ENCODE measurements at regions not wholly inside any gene's neighbourhood (a gene's known extent, or its start where the extent isn't known, plus 50 kb on each side); places are given as distances from the start of the nearest gene placed in this dataset.

DNA sequence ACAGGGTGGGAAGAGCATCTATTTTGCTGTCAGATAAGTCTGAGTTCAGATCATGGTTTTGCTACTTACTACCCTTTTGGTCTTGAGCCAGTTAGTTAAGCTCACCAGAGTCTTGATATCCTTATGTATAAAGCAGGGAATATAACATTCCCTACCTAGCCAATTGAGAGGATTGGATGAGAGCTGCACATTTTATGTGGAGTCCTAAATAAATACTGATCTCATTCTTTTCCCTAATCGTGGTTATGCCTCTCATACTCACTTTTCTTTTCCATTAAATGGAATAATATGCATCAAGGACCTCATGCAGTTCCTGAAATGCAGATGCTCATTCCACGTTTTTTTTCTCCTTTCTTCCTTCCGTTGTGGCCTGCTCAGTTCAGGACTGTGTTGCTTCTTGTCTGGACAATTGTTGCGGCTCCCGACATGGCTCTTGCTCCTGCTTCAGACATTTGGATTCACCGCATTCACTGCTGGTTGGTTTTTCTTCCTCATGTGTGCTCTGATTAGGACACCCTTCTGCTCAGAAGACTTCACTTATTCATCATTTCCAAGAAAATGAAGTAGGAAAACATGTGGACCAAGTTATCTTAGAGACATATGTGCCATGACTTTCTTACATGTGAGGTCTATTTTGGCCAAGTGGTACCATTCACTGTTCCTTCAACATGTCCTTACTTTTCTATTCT lies 90.2 kb downstream of the NFKBIZ start:
- H3K27ac ChIP-seq (replicated peaks): no peak overlapping the region
- DNase-seq (ENCODE audit: low read depth in 1 of 2, low spot score in 1 of 2): no peak
- H3K27me3 ChIP-seq (ENCODE audit: insufficient read depth, poor library complexity, severe bottlenecking): no peaks in the 10 kb centered on the region
- H3K4me3 ChIP-seq (replicated peaks; ENCODE audit: insufficient read depth, low read length): no peak overlapping the region
- TF ChIP-seq GABPA (IDR thresholded peaks at IDR 0.05; ENCODE audit: low read depth) (no peak), POLR2AphosphoS5 (IDR thresholded peaks at IDR 0.05; ENCODE audit: low read depth) (no peak), SPI1 (IDR thresholded peaks at IDR 0.05; ENCODE audit: borderline replicate concordance, low read depth) (no peak)
- TF ChIP-seq, protein P1, sequence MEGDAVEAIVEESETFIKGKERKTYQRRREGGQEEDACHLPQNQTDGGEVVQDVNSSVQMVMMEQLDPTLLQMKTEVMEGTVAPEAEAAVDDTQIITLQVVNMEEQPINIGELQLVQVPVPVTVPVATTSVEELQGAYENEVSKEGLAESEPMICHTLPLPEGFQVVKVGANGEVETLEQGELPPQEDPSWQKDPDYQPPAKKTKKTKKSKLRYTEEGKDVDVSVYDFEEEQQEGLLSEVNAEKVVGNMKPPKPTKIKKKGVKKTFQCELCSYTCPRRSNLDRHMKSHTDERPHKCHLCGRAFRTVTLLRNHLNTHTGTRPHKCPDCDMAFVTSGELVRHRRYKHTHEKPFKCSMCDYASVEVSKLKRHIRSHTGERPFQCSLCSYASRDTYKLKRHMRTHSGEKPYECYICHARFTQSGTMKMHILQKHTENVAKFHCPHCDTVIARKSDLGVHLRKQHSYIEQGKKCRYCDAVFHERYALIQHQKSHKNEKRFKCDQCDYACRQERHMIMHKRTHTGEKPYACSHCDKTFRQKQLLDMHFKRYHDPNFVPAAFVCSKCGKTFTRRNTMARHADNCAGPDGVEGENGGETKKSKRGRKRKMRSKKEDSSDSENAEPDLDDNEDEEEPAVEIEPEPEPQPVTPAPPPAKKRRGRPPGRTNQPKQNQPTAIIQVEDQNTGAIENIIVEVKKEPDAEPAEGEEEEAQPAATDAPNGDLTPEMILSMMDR (IDR thresholded peaks at IDR 0.05; ENCODE audit: insufficient read depth, low read length): no peak
- TF ChIP-seq, protein P2, sequence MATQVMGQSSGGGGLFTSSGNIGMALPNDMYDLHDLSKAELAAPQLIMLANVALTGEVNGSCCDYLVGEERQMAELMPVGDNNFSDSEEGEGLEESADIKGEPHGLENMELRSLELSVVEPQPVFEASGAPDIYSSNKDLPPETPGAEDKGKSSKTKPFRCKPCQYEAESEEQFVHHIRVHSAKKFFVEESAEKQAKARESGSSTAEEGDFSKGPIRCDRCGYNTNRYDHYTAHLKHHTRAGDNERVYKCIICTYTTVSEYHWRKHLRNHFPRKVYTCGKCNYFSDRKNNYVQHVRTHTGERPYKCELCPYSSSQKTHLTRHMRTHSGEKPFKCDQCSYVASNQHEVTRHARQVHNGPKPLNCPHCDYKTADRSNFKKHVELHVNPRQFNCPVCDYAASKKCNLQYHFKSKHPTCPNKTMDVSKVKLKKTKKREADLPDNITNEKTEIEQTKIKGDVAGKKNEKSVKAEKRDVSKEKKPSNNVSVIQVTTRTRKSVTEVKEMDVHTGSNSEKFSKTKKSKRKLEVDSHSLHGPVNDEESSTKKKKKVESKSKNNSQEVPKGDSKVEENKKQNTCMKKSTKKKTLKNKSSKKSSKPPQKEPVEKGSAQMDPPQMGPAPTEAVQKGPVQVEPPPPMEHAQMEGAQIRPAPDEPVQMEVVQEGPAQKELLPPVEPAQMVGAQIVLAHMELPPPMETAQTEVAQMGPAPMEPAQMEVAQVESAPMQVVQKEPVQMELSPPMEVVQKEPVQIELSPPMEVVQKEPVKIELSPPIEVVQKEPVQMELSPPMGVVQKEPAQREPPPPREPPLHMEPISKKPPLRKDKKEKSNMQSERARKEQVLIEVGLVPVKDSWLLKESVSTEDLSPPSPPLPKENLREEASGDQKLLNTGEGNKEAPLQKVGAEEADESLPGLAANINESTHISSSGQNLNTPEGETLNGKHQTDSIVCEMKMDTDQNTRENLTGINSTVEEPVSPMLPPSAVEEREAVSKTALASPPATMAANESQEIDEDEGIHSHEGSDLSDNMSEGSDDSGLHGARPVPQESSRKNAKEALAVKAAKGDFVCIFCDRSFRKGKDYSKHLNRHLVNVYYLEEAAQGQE (IDR thresholded peaks at IDR 0.05; ENCODE audit: insufficient replicate concordance, low read depth): no peak

DNA sequence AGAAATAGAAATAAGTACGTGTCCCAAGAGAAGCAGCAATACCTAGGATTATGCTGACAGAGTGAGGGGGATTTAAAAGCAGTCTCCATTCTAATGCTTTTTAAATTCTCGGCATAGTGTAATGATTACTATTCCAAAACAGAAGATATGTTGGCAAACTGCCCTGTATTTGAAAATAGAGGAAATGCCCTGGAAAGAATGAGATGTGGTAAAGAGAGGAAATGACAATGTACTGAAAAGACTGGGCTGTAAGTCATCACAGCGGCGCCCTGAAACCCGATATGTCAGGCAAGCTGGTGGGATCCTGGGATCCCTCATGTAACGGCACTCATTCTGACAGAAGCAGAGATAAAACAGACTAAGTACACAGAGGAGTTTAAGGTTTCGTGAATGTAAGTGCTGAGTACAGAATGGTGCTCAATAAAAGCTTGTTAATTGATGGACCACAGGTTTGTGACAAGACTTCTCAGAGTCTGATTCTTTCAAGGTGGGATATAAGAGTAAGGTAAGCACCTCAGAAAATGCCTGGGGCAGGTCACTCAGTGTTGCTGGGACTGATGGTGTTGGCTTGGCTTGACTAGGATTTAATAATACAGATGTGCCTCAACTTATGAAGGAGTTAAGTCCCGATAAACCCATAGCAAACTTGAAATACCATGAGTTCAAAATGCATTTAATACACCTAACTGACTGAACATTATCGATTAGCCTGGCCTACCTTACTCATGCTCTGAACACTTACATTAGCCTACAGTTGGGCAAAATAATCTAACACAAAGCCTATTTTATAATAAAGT lies 91.4 kb downstream of the NFKBIZ start:
- H3K27ac ChIP-seq (replicated peaks): no peak overlapping the region
- peak in 1 of 2 experiments; percentile 47 for DNase-seq (ENCODE audit: low read depth in 1 of 2, low spot score in 1 of 2)
- H3K4me3 ChIP-seq (replicated peaks; ENCODE audit: insufficient read depth, low read length): no peak overlapping the region
- TF ChIP-seq SPI1 (IDR thresholded peaks at IDR 0.05; ENCODE audit: borderline replicate concordance, low read depth) (peak; percentile 94), GABPA (IDR thresholded peaks at IDR 0.05; ENCODE audit: low read depth) (no peak), POLR2AphosphoS5 (IDR thresholded peaks at IDR 0.05; ENCODE audit: low read depth) (no peak)
- H3K27me3 ChIP-seq (ENCODE audit: insufficient read depth, poor library complexity, severe bottlenecking): no peaks in the 10 kb centered on the region

DNA sequence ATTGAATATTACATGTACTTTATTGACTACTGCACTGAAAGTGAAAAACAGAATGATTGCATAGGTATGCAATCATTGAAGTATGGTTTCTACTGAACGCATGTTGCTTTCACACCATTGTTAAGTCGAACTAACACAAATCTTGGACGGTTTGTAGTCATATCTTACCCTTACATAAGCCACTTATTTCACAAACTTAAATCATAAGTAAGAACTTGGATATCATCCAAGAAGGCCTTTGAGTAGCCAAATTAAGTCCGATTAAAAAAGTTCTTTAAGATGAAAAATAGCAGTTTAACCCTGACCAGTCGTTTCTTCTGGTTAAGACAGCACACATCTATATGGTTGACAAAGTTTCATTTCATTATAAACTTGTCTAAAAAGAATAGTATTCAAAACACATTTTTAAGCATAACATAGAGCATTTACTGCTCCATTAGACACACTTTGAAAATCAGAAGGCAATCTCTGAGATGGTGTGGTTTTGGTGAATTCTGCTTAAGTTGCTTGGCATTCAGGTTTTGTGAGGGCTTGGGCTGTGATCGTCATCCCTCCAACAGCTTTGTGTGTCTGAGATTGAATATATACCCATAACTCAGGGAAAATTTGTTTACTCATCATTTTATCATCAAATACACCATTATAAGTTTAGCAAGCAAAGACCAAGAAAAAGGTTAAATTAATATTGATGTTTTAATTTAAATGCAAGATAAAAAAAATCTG lies 92.2 kb downstream of the NFKBIZ start:
- H3K27ac ChIP-seq (replicated peaks): no peak overlapping the region
- TF ChIP-seq POLR2AphosphoS5 (IDR thresholded peaks at IDR 0.05; ENCODE audit: low read depth): no peak
- TF ChIP-seq, protein P2 (IDR thresholded peaks at IDR 0.05; ENCODE audit: insufficient replicate concordance, low read depth): no peak
- TF ChIP-seq GABPA (IDR thresholded peaks at IDR 0.05; ENCODE audit: low read depth): no peak
- TF ChIP-seq, protein P1 (IDR thresholded peaks at IDR 0.05; ENCODE audit: insufficient read depth, low read length): no peak
- no peak for TF ChIP-seq SPI1 (IDR thresholded peaks at IDR 0.05; ENCODE audit: borderline replicate concordance, low read depth)
- no peak for DNase-seq (ENCODE audit: low read depth in 1 of 2, low spot score in 1 of 2)

DNA sequence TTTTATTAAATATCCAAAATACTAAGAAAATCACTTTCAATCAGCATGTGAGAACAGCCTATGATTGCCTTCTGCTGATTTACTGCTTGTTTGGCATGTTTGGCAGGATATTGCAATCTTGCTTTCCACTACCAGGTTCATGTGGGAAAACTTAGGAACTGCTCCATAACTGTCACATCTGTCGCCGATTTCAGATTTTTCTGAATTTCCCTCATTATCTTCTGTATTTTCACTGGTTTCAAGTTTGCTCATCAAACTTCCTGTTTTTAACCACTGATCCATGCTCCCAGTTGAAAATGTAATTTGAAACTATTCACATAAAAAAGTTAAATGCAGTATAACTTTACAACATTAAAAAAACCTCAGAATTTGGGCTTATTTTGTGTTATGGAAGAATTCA lies 93.0 kb downstream of the NFKBIZ start:
- no peak for TF ChIP-seq POLR2AphosphoS5 (IDR thresholded peaks at IDR 0.05; ENCODE audit: low read depth)
- no peak for TF ChIP-seq GABPA (IDR thresholded peaks at IDR 0.05; ENCODE audit: low read depth)
- TF ChIP-seq, protein P2 (IDR thresholded peaks at IDR 0.05; ENCODE audit: insufficient replicate concordance, low read depth): no peak
- H3K4me3 ChIP-seq (replicated peaks; ENCODE audit: insufficient read depth, low read length): no peak overlapping the region
- H3K27ac ChIP-seq (replicated peaks): no peak overlapping the region
- no peaks in the 10 kb centered on the region for H3K27me3 ChIP-seq (ENCODE audit: insufficient read depth, poor library complexity, severe bottlenecking)
- DNase-seq (ENCODE audit: low read depth in 1 of 2, low spot score in 1 of 2): no peak

More for the DNA sequence above, 92.2 kb downstream of the NFKBIZ start:
- no peak overlapping the region for H3K4me3 ChIP-seq (replicated peaks; ENCODE audit: insufficient read depth, low read length)
- no peaks in the 10 kb centered on the region for H3K27me3 ChIP-seq (ENCODE audit: insufficient read depth, poor library complexity, severe bottlenecking)

All from HL-60 (cell line).